ENCODE measurements at regions not wholly inside any gene's neighbourhood (a gene's known extent, or its start where the extent isn't known, plus 50 kb on each side); places are given as distances from the start of the nearest gene placed in this dataset.

DNA sequence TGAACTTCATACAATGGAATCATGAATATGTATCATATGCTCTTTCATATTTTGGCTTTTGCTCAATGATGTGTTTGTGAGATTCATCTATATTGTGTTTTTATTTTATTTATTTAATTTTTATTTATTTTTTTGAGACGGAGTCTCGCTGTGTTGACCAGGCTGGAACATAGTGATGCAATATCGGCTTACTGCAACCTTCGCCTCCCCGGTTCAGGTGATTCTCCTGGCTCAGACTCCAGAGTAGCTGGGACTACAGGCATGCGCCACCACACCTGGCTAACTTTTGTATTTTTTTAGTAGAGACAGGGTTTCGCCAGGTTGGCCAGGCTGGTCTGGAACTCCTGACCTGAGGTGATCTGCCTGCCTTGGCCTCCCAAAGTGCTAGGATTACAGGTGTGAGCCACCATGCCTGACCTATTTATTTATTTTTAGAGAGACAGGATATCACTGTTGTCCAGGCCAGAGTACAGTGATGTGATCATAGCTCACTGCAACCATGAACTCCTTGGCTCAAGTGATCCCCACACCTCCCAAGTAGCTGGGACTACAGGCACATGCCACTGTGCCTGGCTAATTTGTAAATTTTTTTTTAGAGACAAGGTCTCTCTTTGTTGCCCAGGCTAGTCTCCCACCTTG is 74.5 kb downstream of the TET3 start:
- Histone ChIP-seq H3K36me3 (ENCODE audit: control insufficient read depth in 2 of 2, extremely low read depth in 1 of 2, insufficient read depth in 2 of 2, low read length in 2 of 2) (peaks cover 0 to 4% of the 10 kb centered on the region in 2 experiments), H3K4me2 (ENCODE audit: control insufficient read depth, extremely low read depth, insufficient read depth, low read depth, low read length) (no peak overlapping the region), H3K9me3 (ENCODE audit: control insufficient read depth, low read depth, low read length) (no peaks in the 10 kb centered on the region), H3K9me1 (ENCODE audit: control insufficient read depth, extremely low read depth, insufficient read depth, low read length) (no peaks in the 10 kb centered on the region), H3K4me1 (ENCODE audit: control insufficient read depth, extremely low read depth, insufficient read depth, low read length) (no peaks in the 10 kb centered on the region), H3K79me2 (ENCODE audit: control insufficient read depth, insufficient read depth, low read length) (no peaks in the 10 kb centered on the region), H2AFZ (ENCODE audit: control insufficient read depth, low read length) (no peak overlapping the region), H4K20me1 (ENCODE audit: control insufficient read depth, extremely low read depth, insufficient read depth, low read length) (no peaks in the 10 kb centered on the region), H3K9ac (ENCODE audit: control insufficient read depth, extremely low read depth, insufficient read depth, low read length) (no peak overlapping the region), H3K4me3 (ENCODE audit: control insufficient read depth in 2 of 3, extremely low read depth in 1 of 3, insufficient read depth in 2 of 3, low read depth in 1 of 3, low read length in 3 of 3) (no peak overlapping the region), H3K27me3 (ENCODE audit: control insufficient read depth, extremely low read depth, insufficient read depth, low read length) (no peaks in the 10 kb centered on the region), H3K27ac (ENCODE audit: control insufficient read depth, insufficient read depth, low read length) (no peak overlapping the region)
- TF ChIP-seq EZH2 (IDR thresholded peaks at IDR 0.05; ENCODE audit: low read length) = no peak
- no peak for TF ChIP-seq CTCF (optimal IDR thresholded peaks at IDR 0.05 in 1 of 3, IDR thresholded peaks at IDR 0.05 in 1 of 3, conservative IDR thresholded peaks at IDR 0.05 in 1 of 3; ENCODE audit: extremely low read depth in 1 of 3, insufficient read depth in 2 of 3, low read length in 3 of 3)
- FAIRE-seq (no peak), DNase-seq (ENCODE audit: low read depth, low spot score) (no peak)
- dilution Hi-C loops (cut with MboI; ENCODE audit: extremely low pct_ligation_motif_present, low sequenced_read_pairs) = no loop called here

GRCh38 chr2:74063486-74063885 is 78.8 kb downstream of the TET3 start:
- dilution Hi-C loops (cut with MboI; ENCODE audit: extremely low pct_ligation_motif_present, low sequenced_read_pairs) = no loop called here
- no peaks in the 10 kb centered on the region for H3K27me3 ChIP-seq (ENCODE audit: control insufficient read depth, extremely low read depth, insufficient read depth, low read length)
- TF ChIP-seq CTCF (optimal IDR thresholded peaks at IDR 0.05 in 1 of 3, IDR thresholded peaks at IDR 0.05 in 1 of 3, conservative IDR thresholded peaks at IDR 0.05 in 1 of 3; ENCODE audit: extremely low read depth in 1 of 3, insufficient read depth in 2 of 3, low read length in 3 of 3) = no peak
- TF ChIP-seq EZH2 (IDR thresholded peaks at IDR 0.05; ENCODE audit: low read length) = no peak
- H3K27ac ChIP-seq (ENCODE audit: control insufficient read depth, insufficient read depth, low read length) = no peak overlapping the region
- H4K20me1 ChIP-seq (ENCODE audit: control insufficient read depth, extremely low read depth, insufficient read depth, low read length) = no peaks in the 10 kb centered on the region
- no peaks in the 10 kb centered on the region for H3K9me1 ChIP-seq (ENCODE audit: control insufficient read depth, extremely low read depth, insufficient read depth, low read length)
- H3K4me1 ChIP-seq (ENCODE audit: control insufficient read depth, extremely low read depth, insufficient read depth, low read length) = no peaks in the 10 kb centered on the region
- no peak overlapping the region for H2AFZ ChIP-seq (ENCODE audit: control insufficient read depth, low read length)
- no peak for DNase-seq (ENCODE audit: low read depth, low spot score)
- H3K79me2 ChIP-seq (ENCODE audit: control insufficient read depth, insufficient read depth, low read length) = peaks cover 5% of the 10 kb centered on the region
- FAIRE-seq = no peak
- no peak overlapping the region for H3K9ac ChIP-seq (ENCODE audit: control insufficient read depth, extremely low read depth, insufficient read depth, low read length)
- H3K9me3 ChIP-seq (ENCODE audit: control insufficient read depth, low read depth, low read length) = no peaks in the 10 kb centered on the region
- H3K4me3 ChIP-seq (ENCODE audit: control insufficient read depth in 2 of 3, extremely low read depth in 1 of 3, insufficient read depth in 2 of 3, low read depth in 1 of 3, low read length in 3 of 3) = no peak overlapping the region
- no peak overlapping the region for H3K4me2 ChIP-seq (ENCODE audit: control insufficient read depth, extremely low read depth, insufficient read depth, low read depth, low read length)
- H3K36me3 ChIP-seq (ENCODE audit: control insufficient read depth in 2 of 2, extremely low read depth in 1 of 2, insufficient read depth in 2 of 2, low read length in 2 of 2) = peaks cover 0 to 4% of the 10 kb centered on the region in 2 experiments
